ENCODE measurements at regions not wholly inside any gene's neighbourhood (a gene's known extent, or its start where the extent isn't known, plus 50 kb on each side); places are given as distances from the start of the nearest gene placed in this dataset.
"Not testable (repeated sequence)": the region's sequence is repeated elsewhere in the genome, so short reads cannot be mapped to it uniquely, and the experiment has no call there.

GRCh38 chr14:37780731-37781130 is 185.3 kb downstream of the TTC6 start:
- TF ChIP-seq CTCF (IDR thresholded peaks at IDR 0.05; ENCODE audit: extremely low read depth in 1 of 2, insufficient read depth in 1 of 2, low read depth in 1 of 2, low read length in 2 of 2); POLR2A (IDR thresholded peaks at IDR 0.05; ENCODE audit: low read depth, low read length); EZH2 (IDR thresholded peaks at IDR 0.05; ENCODE audit: borderline replicate concordance, low read depth, low read length, severe bottlenecking); POLR2AphosphoS5 (IDR thresholded peaks at IDR 0.05; ENCODE audit: insufficient read depth, low read depth, low read length); MAX (IDR thresholded peaks at IDR 0.05; ENCODE audit: insufficient read depth, insufficient read length); JUN (IDR thresholded peaks at IDR 0.05; ENCODE audit: borderline replicate concordance, insufficient read depth, insufficient read length, low read depth): not testable (repeated sequence)
